DND-41 (cell line): ENCODE measurements at regions not wholly inside any gene's neighbourhood (a gene's known extent, or its start where the extent isn't known, plus 50 kb on each side); places are given as distances from the start of the nearest gene placed in this dataset.

Source experiments
- EZH2 ChIP-seq: IDR thresholded peaks from 3 replicates; pipeline ENCODE4 v1.6.1; 2012; ENCODE audit warnings: borderline replicate concordance, low read depth, mild to moderate bottlenecking, moderate library complexity, low read length, inconsistent platforms; ENCODE audit not compliant: severe bottlenecking
- TF ChIP-seq, protein P1 (sequence below): IDR thresholded peaks from 2 replicates; pipeline ENCODE4 v1.5.1; 2012; ENCODE audit warnings: borderline replicate concordance, low read length, moderate library complexity, mild to moderate bottlenecking; ENCODE audit not compliant: poor library complexity, severe bottlenecking; ENCODE audit errors: extremely low read depth

DNA sequence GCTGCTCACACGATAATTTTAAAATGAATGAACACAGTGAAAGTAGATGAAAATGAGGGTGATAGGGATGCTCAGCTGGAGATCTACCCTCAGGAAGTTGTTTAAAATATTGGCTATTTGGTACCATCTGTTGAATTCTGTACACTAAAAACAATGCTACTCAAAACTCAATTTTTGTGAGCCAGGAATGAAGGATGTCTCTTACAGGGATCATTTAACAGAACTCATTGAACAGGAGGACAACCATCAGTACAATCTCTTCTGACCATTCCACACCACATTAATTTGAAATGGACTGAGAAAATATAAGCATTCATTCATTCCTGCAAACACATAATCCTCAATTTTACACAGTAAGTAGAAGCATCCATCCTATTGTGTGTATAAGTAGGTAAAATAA lies 1355.1 kb upstream of the CRIM1 start:
- TF ChIP-seq, protein P1, sequence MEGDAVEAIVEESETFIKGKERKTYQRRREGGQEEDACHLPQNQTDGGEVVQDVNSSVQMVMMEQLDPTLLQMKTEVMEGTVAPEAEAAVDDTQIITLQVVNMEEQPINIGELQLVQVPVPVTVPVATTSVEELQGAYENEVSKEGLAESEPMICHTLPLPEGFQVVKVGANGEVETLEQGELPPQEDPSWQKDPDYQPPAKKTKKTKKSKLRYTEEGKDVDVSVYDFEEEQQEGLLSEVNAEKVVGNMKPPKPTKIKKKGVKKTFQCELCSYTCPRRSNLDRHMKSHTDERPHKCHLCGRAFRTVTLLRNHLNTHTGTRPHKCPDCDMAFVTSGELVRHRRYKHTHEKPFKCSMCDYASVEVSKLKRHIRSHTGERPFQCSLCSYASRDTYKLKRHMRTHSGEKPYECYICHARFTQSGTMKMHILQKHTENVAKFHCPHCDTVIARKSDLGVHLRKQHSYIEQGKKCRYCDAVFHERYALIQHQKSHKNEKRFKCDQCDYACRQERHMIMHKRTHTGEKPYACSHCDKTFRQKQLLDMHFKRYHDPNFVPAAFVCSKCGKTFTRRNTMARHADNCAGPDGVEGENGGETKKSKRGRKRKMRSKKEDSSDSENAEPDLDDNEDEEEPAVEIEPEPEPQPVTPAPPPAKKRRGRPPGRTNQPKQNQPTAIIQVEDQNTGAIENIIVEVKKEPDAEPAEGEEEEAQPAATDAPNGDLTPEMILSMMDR = no peak
- no peak for TF ChIP-seq EZH2
